Hindlimb muscle (tissue), 1 donor: ENCODE measurements at regions not wholly inside any gene's neighbourhood (a gene's known extent, or its start where the extent isn't known, plus 50 kb on each side); places are given as distances from the start of the nearest gene placed in this dataset.

Experiments used
- DNase-seq: peaks from one replicate; pipeline ENCODE4 v3.0.0-alpha.2; 2013

DNA sequence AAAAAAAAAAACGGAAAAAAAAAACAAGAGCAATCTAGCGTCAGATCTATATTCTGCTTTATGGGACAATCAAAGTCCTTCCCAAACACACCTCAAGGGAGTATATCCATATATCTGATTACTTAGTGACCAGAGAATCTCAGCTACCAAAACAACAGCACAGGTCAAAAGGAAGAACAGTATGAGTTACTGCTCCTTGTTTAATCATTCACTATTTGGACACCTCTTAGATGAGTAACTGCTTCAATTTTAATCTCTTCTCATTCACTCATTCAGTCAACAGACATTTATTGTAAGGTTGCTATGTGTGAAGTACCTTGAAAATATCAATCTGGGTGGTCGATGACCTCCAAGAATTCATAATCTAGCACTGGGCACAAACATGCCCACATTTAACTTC, 193.2 kb downstream of the IRS2 start:
- no peak for DNase-seq

- no peak for DNase-seq
Measured at GRCh38 chr13:109592770-109593169, 193.6 kb downstream of the IRS2 start.

DNA sequence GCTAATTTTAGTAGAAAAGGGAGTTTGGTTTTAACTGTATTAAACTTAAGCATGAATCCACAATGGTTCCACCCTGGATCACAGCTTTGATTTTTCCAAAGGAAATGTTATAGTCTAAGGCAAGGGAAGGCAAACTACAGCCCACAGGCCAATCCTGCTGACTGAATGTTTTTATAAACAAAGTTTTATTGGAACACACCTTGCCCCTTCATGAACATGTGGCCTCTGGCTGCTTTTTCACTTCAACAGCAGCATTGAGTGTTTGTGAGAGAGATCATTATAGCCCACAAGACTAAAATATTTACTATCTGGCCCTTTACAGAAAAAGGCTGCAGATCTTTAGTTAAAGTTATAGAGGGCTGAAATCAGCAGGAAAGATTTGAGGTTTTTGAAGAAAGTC, 198.7 kb downstream of the IRS2 start:
- DNase-seq = no peak

GRCh38 chr13:109586509-109587346, 199.7 kb downstream of the IRS2 start:
- DNase-seq = no peak

- no peak for DNase-seq
Measured at GRCh38 chr13:109584844-109585361, 201.5 kb downstream of the IRS2 start.

DNA sequence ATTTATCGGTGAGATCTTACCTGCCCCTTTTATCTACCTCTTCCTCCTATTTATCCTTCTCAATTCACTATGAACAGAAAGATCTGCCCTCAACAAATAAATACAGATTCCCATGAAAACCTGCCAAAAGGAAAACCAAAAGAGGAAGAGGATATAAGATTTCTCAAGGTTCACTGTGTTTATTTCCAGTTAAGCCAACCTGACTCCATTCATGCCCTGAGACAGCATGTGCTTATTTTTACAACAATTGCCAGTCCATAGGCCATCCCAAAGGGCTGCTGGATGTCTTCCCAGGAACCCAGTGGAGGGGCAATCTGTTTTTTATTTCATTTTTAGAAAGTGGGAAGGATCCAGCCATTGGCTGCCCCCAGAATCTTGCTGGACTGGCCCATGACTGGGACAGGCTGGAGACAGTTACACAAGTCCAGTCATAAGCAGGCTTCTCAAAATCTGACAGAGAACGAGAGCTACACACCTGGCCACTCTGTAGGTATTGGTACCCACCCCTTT, 209.1 kb downstream of the IRS2 start:
- DNase-seq = no peak

- DNase-seq = no peak
Measured at GRCh38 chr13:109576331-109576813, 210.0 kb downstream of the IRS2 start.

DNA sequence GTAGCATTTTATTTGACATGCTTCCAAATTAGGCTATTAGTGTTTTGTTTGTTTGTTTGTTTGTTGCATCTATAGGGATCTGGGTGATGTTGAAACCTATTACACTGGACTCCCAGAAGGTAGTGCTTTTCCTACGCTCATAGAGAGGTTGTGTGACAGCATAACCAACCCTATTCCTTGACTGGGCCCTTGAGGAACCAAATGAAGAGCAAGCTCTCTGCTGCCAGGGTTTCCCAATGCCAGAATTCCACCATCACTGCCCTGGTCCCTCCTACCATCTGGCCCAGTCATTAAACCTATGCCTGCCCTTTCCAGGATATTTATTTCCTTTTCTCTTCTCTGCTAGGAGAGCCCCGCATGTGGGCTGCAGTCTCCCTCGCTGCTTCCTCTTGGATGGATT, 210.6 kb downstream of the IRS2 start:
- no peak for DNase-seq

DNA sequence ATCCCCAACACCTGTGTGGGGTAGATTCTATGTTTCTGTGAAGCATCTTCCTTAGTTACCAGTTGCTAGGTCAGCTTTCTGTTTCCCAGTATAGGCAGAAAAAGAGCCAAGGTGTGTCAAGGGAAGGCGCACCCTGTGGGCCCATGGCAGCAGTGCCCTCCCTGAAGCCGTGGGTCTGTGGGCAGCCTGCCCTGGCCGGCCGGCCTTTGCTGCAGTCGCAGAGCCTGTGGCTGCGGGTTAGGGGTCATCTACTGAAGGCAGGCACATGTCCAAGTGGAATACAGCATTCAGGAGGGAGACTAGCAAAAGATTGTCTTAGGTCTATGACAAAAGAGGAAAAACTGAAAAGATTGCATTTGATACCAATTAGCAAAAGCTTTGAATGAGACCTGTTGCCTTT, 214.0 kb downstream of the IRS2 start:
- DNase-seq = no peak

GRCh38 chr13:109569958-109570711, 216.2 kb downstream of the IRS2 start:
- no peak for DNase-seq

DNA sequence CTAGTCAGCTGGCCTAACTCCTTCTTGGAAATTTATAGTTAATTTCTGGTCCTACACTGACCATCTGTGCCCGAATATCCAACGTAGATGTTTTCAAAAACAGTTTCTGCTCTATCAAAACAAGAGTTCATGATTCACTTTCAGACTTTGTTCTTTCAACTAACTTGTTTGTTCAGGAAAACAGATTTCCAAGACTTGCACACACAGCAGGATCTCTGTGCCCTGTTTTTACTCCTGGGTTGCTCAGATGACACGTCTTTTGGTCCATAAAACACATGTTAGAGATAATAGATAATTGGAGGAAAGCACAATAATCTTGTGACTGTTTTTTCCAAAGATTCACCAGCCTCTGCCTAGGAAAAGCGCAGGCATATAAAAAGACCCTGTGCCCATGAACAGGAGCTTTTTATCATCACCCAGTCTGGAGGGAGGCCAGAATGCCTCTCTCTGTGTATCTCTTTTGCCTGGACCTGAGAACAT, 218.0 kb downstream of the IRS2 start:
- no peak for DNase-seq

- DNase-seq = no peak
Measured at GRCh38 chr13:109567315-109567714, 219.1 kb downstream of the IRS2 start.

GRCh38 chr13:109565877-109566276, 220.5 kb downstream of the IRS2 start:
- no peak for DNase-seq

GRCh38 chr13:109548374-109548773, 238.0 kb downstream of the IRS2 start:
- no peak for DNase-seq

- DNase-seq = no peak
Measured at GRCh38 chr13:109547942-109548341, 238.4 kb downstream of the IRS2 start.

DNA sequence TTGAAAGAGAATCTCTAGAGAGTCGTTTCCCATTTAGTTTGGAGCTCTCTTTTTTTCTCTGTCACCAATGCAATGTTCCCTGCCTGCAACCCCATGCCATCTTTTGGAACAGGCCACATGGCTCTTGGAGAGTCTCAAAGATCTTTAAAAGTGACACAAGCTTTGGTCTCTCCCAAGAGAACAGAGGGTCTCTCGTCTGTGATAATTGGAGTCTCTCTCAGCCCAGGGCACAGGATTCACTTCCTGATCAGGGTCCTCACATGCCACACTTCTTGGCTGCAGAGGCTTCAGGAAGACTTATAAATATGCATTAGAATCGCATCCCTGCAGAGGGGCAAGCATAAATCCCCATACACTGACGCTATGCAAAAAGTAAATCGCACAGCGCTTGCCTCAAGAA, 240.5 kb downstream of the IRS2 start:
- DNase-seq = no peak

GRCh38 chr13:109541081-109541480, 245.3 kb downstream of the IRS2 start:
- DNase-seq = no peak

GRCh38 chr13:109537584-109537983, 248.8 kb downstream of the IRS2 start:
- DNase-seq = no peak

- DNase-seq = no peak
Measured at GRCh38 chr13:109533350-109533749, 253.0 kb downstream of the IRS2 start.

DNA sequence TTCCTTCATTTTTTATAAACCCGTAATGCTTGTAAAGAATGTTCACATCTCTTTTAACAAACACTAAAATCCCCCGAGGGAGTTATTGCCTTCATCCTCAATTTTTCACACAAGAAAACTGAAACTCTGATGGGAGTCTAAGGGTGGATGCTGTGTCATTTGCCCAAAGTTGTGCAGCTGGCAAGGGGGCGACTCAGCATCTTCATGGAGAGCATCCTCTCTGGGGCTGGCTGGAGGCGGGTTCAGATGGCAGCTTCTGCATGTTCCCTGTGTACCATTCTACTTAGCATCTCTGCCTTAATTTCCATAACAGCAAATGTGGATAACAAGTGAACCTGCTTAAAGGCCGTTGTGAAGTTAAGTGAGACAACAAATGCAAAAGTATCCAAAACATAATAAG, 256.4 kb downstream of the IRS2 start:
- DNase-seq = no peak

DNA sequence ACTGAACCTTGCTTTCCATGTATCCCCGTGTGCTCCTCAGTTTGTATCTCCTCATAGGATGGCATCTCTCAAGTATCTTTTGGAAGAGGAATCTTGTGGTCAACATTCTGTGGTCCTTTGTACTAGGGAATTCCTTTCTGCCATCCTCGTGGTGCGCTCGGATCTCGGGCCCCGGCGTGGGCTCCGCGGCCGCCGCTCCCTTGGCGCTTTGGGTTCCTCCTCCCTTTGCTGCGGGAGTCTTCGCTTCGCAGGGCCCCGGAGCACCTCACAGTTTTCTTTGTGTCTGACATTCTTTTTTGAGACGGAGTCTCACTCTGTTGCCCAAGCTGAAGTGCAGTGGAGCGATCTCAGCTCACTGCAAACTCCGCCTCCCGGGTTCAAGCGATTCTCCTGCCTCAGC, 264.7 kb downstream of the IRS2 start:
- DNase-seq = no peak

DNA sequence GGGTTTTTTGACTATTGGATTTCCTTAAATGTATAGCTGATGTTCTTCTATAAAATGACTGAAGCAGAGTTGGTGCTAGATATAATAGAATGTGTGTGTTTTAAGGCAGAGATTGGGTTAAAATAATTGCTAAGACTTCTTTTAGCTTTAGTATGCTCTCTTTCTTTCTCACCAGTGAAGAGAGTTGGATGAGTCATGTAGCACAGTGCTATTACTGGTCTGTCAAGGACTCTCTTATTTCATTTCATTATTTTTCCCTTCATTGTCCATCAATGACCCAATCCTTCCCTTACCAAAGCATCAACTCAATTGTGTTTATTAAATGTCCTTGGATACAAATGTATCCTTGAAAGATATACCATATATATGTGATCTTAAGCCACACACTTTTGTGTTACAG, 268.9 kb downstream of the IRS2 start:
- no peak for DNase-seq

DNA sequence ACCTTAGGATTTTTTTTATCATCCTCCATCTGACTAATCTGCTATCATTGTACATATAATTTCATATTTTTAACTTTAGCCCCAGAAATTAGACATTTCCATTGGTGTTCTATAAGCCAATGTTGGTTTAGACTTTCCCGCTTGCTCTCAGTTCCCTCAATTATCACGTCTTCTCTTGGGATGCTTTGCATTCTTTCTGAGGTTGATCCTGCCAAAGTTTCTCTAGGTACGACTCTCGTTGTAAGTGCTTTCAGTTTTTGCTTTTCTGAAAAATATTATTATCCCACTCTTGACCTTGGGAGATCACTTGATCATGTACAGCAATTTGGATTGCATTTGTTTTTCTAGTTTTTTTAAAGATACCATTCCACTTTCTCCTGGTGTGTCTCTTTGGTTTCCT, 270.2 kb downstream of the IRS2 start:
- DNase-seq = no peak
